SK-N-SH treated with all-trans-retinoic acid at 6 μM for 48 hours (cell line): ENCODE measurements at regions not wholly inside any gene's neighbourhood (a gene's known extent, or its start where the extent isn't known, plus 50 kb on each side); places are given as distances from the start of the nearest gene placed in this dataset.

ENCODE experiments used
- ATAC-seq: fragments of 200-7000 bp; cut with Tn5 transposase; 3 replicates; pipeline ENCODE4 v1.9.1; 2020; ENCODE audit warnings: mild to moderate bottlenecking, moderate library complexity
- ARNTL ChIP-seq: fragments of 450-650 bp; formaldehyde crosslinking; IDR thresholded peaks from 2 replicates; pipeline ENCODE4 v1.5.0; 2020; ENCODE audit warnings: low read depth, mild to moderate bottlenecking, moderate library complexity, borderline replicate concordance
- BACH2 ChIP-seq: fragments of 250-450 bp; sonication (Bioruptor Pico); IDR thresholded peaks from 2 replicates; pipeline ENCODE4 v1.9.0; 2021; ENCODE audit warnings: mild to moderate bottlenecking, borderline replicate concordance
- CREB5 ChIP-seq: fragments of 250-450 bp; sonication (Bioruptor Pico); IDR thresholded peaks from 2 replicates; pipeline ENCODE4 v1.5.1; 2020; ENCODE audit warnings: low read depth, mild to moderate bottlenecking, moderate library complexity
- CSDC2 ChIP-seq: fragments of 250-450 bp; sonication (Bioruptor Pico); IDR thresholded peaks from 2 replicates; pipeline ENCODE4 v1.5.0; 2020; ENCODE audit warnings: mild to moderate bottlenecking, moderate library complexity
- CSRNP3 ChIP-seq: fragments of 250-450 bp; sonication (Bioruptor Pico); IDR thresholded peaks from 2 replicates; pipeline ENCODE4 v1.5.1; 2021; ENCODE audit warnings: mild to moderate bottlenecking, moderate library complexity
- ISL1 ChIP-seq: fragments of 250-450 bp; sonication (Bioruptor Pico); IDR thresholded peaks from 2 replicates; pipeline ENCODE4 v2.1.2; 2022; ENCODE audit warnings: mild to moderate bottlenecking, moderate library complexity
- OSR1 ChIP-seq: fragments of 250-450 bp; sonication (Bioruptor Pico); IDR thresholded peaks from 2 replicates; pipeline ENCODE4 v1.8.0; 2022; ENCODE audit warnings: moderate library complexity, mild to moderate bottlenecking, inconsistent platforms
- PATZ1 ChIP-seq: fragments of 250-450 bp; sonication (Bioruptor Pico); IDR thresholded peaks from 2 replicates; pipeline ENCODE4 v1.8.0; 2020; ENCODE audit warnings: mild to moderate bottlenecking, moderate library complexity, borderline replicate concordance
- POU6F1 ChIP-seq: fragments of 250-450 bp; sonication (Bioruptor Pico); IDR thresholded peaks from 2 replicates; pipeline ENCODE4 v1.8.0; 2021; ENCODE audit warnings: low read depth, mild to moderate bottlenecking, moderate library complexity, borderline replicate concordance
- PPARA ChIP-seq: fragments of 250-450 bp; sonication (Bioruptor Pico); IDR thresholded peaks from 2 replicates; pipeline ENCODE4 v1.5.0; 2020; ENCODE audit warnings: mild to moderate bottlenecking, borderline replicate concordance
- RARB ChIP-seq: fragments of 250-450 bp; sonication (Bioruptor Pico); IDR thresholded peaks from 2 replicates; pipeline ENCODE4 v1.8.0; 2021; ENCODE audit warnings: mild to moderate bottlenecking, moderate library complexity
- SNAI2 ChIP-seq: fragments of 250-450 bp; sonication (Bioruptor Pico); IDR thresholded peaks from 2 replicates; pipeline ENCODE4 v1.5.0; 2020; ENCODE audit warnings: mild to moderate bottlenecking, moderate library complexity
- TCF4 ChIP-seq: fragments of 250-450 bp; sonication (Bioruptor Pico); IDR thresholded peaks from 2 replicates; pipeline ENCODE4 v1.8.0; 2021; ENCODE audit warnings: mild to moderate bottlenecking, moderate library complexity, borderline replicate concordance
- TOX ChIP-seq: fragments of 250-450 bp; sonication (Bioruptor Pico); IDR thresholded peaks from 2 replicates; pipeline ENCODE4 v1.8.0; 2021; ENCODE audit warnings: mild to moderate bottlenecking, moderate library complexity, borderline replicate concordance
- TSHZ2 ChIP-seq: fragments of 250-450 bp; sonication (Bioruptor Pico); IDR thresholded peaks from 2 replicates; pipeline ENCODE4 v1.5.0; 2020; ENCODE audit warnings: mild to moderate bottlenecking, moderate library complexity
- ZC3H10 ChIP-seq: fragments of 250-450 bp; sonication (Bioruptor Pico); IDR thresholded peaks from 2 replicates; pipeline ENCODE4 v1.5.1; 2021; ENCODE audit warnings: mild to moderate bottlenecking, moderate library complexity
- ZFP3 ChIP-seq: fragments of 250-450 bp; sonication (Bioruptor Pico); IDR thresholded peaks from 2 replicates; pipeline ENCODE4 v1.5.0; 2020; ENCODE audit warnings: mild to moderate bottlenecking, moderate library complexity
- ZFP30 ChIP-seq: fragments of 450-650 bp; formaldehyde crosslinking; IDR thresholded peaks from 2 replicates; pipeline ENCODE4 v1.5.0; 2022; ENCODE audit warnings: mild to moderate bottlenecking, moderate library complexity
- ZNF565 ChIP-seq: fragments of 450-650 bp; formaldehyde crosslinking; conservative IDR thresholded peaks from 2 replicates; pipeline ENCODE4 v1.5.0; 2020; ENCODE audit warnings: low read depth, mild to moderate bottlenecking, moderate library complexity
- ZNF70 ChIP-seq: fragments of 450-650 bp; formaldehyde crosslinking; IDR thresholded peaks from 2 replicates; pipeline ENCODE4 v1.5.0; 2020; ENCODE audit warnings: mild to moderate bottlenecking, moderate library complexity
- ZNF8 ChIP-seq: fragments of 450-650 bp; formaldehyde crosslinking; IDR thresholded peaks from 2 replicates; pipeline ENCODE4 v1.5.0; 2020; ENCODE audit warnings: mild to moderate bottlenecking, moderate library complexity

GRCh38 chr11:112513417-112513816, 252.8 kb upstream of the PLET1 start:
- no peak for TF ChIP-seq ZFP30
- TF ChIP-seq PATZ1 (CRISPR knock-in tag), result no peak
- TF ChIP-seq ZNF70 (CRISPR knock-in tag), result no peak
- TF ChIP-seq ISL1, result no peak
- no peak for TF ChIP-seq ZNF565
- no peak for TF ChIP-seq BACH2 (CRISPR knock-in tag)
- no peak for TF ChIP-seq CSRNP3
- no peak for TF ChIP-seq SNAI2
- ATAC-seq, result no peak

- TF ChIP-seq ZFP30 (no peak), CSDC2 (CRISPR knock-in tag) (no peak)
Measured at GRCh38 chr11:112514011-112514740, 253.5 kb upstream of the PLET1 start.

GRCh38 chr11:112516261-112516660, 255.6 kb upstream of the PLET1 start:
- ATAC-seq, result no peak
- TF ChIP-seq ZNF8 (CRISPR knock-in tag) (no peak), CREB5 (CRISPR knock-in tag) (no peak), ZC3H10 (no peak), ISL1 (no peak)

More at GRCh38 chr11:112514011-112514740, 253.5 kb upstream of the PLET1 start:
- no peak for ATAC-seq

GRCh38 chr11:112516755-112517154, 256.1 kb upstream of the PLET1 start:
- no peak for ATAC-seq
- TF ChIP-seq BACH2 (CRISPR knock-in tag), result no peak
- TF ChIP-seq ZNF565, result no peak
- no peak for TF ChIP-seq SNAI2
- no peak for TF ChIP-seq PPARA (CRISPR knock-in tag)
- no peak for TF ChIP-seq CSDC2 (CRISPR knock-in tag)
- no peak for TF ChIP-seq CSRNP3
- TF ChIP-seq POU6F1 (CRISPR knock-in tag), result no peak
- no peak for TF ChIP-seq ZFP3
- no peak for TF ChIP-seq OSR1 (CRISPR knock-in tag)
- no peak for TF ChIP-seq RARB (CRISPR knock-in tag)
- TF ChIP-seq TSHZ2 (CRISPR knock-in tag), result no peak
- no peak for TF ChIP-seq CREB5 (CRISPR knock-in tag)
- TF ChIP-seq TOX, result no peak
- TF ChIP-seq ARNTL (CRISPR knock-in tag), result no peak
- TF ChIP-seq ZNF70 (CRISPR knock-in tag), result no peak
- TF ChIP-seq PATZ1 (CRISPR knock-in tag), result no peak
- TF ChIP-seq ISL1, result no peak
- no peak for TF ChIP-seq TCF4 (CRISPR knock-in tag)
- no peak for TF ChIP-seq ZFP30
